Epithelial cell of proximal tubule (primary cell): ENCODE measurements at regions not wholly inside any gene's neighbourhood (a gene's known extent, or its start where the extent isn't known, plus 50 kb on each side); places are given as distances from the start of the nearest gene placed in this dataset.

Experiments used
- DNase-seq: peaks from one replicate; pipeline ENCODE4 v3.0.0-alpha.2; 2011; ENCODE audit warnings: low read depth
- H3K4me3 ChIP-seq: 2 replicates; pipeline ENCODE4 v1.5.1; 2011; ENCODE audit warnings: low read depth, mild to moderate bottlenecking, low read length
- CTCF ChIP-seq: conservative IDR thresholded peaks from 2 replicates; pipeline ENCODE4 v1.5.1; 2012; ENCODE audit warnings: low read depth, mild to moderate bottlenecking, low read length

GRCh38 chr5:133896873-133897272 lies 71.6 kb downstream of the C5orf15 start:
- DNase-seq, result no peak

GRCh38 chr5:133895979-133896845 lies 72.2 kb downstream of the C5orf15 start:
- no peak overlapping the region for H3K4me3 ChIP-seq
- TF ChIP-seq CTCF, result no peak
- no peak for DNase-seq

More at GRCh38 chr5:133896873-133897272, 71.6 kb downstream of the C5orf15 start:
- no peak for TF ChIP-seq CTCF
- H3K4me3 ChIP-seq, result no peak overlapping the region

- H3K4me3 ChIP-seq, result no peak overlapping the region
- no peak for TF ChIP-seq CTCF
- no peak for DNase-seq
These were observed 74.3 kb downstream of the C5orf15 start for GRCh38 chr5:133894143-133894542.

- no peak for TF ChIP-seq CTCF
- no peak for DNase-seq
- H3K4me3 ChIP-seq, result no peak overlapping the region
These were observed 75.7 kb downstream of the C5orf15 start for GRCh38 chr5:133892774-133893173.

- TF ChIP-seq CTCF, result no peak
- no peak overlapping the region for H3K4me3 ChIP-seq
- no peak for DNase-seq
These were observed 76.1 kb downstream of the C5orf15 start for GRCh38 chr5:133892306-133892705.

- DNase-seq, result no peak
- H3K4me3 ChIP-seq, result no peak overlapping the region
- TF ChIP-seq CTCF, result no peak
These were observed 77.0 kb downstream of the C5orf15 start for GRCh38 chr5:133891390-133891789.

GRCh38 chr5:133890776-133891280 lies 77.6 kb downstream of the C5orf15 start:
- no peak for DNase-seq
- TF ChIP-seq CTCF, result no peak
- H3K4me3 ChIP-seq, result no peak overlapping the region
